Fibroblast of lung (primary cell): ENCODE measurements at regions not wholly inside any gene's neighbourhood (a gene's known extent, or its start where the extent isn't known, plus 50 kb on each side); places are given as distances from the start of the nearest gene placed in this dataset.
A peak's percentile ranks its signal among the peaks of the same experiment; 100 is the strongest.

ENCODE experiments used
- CTCF ChIP-seq, 2 donors: IDR thresholded peaks in 1 of 2; conservative IDR thresholded peaks in 1 of 2; 1 replicate in 1 of 2; 2 replicates in 1 of 2; pipeline ENCODE4 v1.5.1; 2011 to 2012; ENCODE audit warnings: low read length in 2 of 2, control low read depth in 1 of 2, inconsistent platforms in 1 of 2, low read depth in 1 of 2, mild to moderate bottlenecking in 1 of 2
- EZH2 ChIP-seq: IDR thresholded peaks from 2 replicates; pipeline ENCODE4 v1.5.1; 2012; ENCODE audit warnings: low read length, control low read depth, mild to moderate bottlenecking; ENCODE audit errors: missing control alignments

GRCh38 chr14:89040460-89041256 lies 216.2 kb downstream of the TTC8 start:
- TF ChIP-seq CTCF (conservative IDR thresholded peaks at IDR 0.05 in 1 of 2, IDR thresholded peaks at IDR 0.05 in 1 of 2; ENCODE audit: low read depth in 1 of 2, low read length in 2 of 2) = peak; percentile 96 to 98
- TF ChIP-seq EZH2 = no peak
